AG04450 (cell line): ENCODE measurements at regions not wholly inside any gene's neighbourhood (a gene's known extent, or its start where the extent isn't known, plus 50 kb on each side); places are given as distances from the start of the nearest gene placed in this dataset.

Experiments used
- CTCF ChIA-PET: fragments of 300-600, 350-600 bp; formaldehyde crosslinking; extraction: SDS; loops from one replicate; lab custom pipeline; 2022; ENCODE audit warnings: antibody characterized with exemption, inconsistent platforms; lab: Charles Lee
- POLR2A ChIA-PET: fragments of 350-600 bp; formaldehyde crosslinking; extraction: SDS; loops from one replicate; lab custom pipeline; 2021; ENCODE audit warnings: antibody characterized with exemption, inconsistent platforms; lab: Yijun Ruan, JAX
- DNase-seq: peaks from one replicate; pipeline ENCODE4 v3.0.0-alpha.2; 2011; ENCODE audit warnings: low read depth, low spot score
- H3K27ac ChIP-seq: one replicate; pipeline ENCODE4 v1.5.1; 2012; ENCODE audit warnings: low read depth, low read length, control low read depth
- H3K27me3 ChIP-seq: one replicate; pipeline ENCODE4 v1.6.0; 2012; ENCODE audit warnings: low read length; ENCODE audit not compliant: control insufficient read depth, insufficient read depth
- H3K4me3 ChIP-seq: 2 replicates; pipeline ENCODE4 v1.5.1; 2011; ENCODE audit warnings: mild to moderate bottlenecking, low read depth, low read length, control low read depth
- H3K9me3 ChIP-seq: 2 replicates; pipeline ENCODE4 v1.5.1; 2012; ENCODE audit warnings: low read length; ENCODE audit not compliant: control insufficient read depth, insufficient read depth
- CTCF ChIP-seq: IDR thresholded peaks from 2 replicates; pipeline ENCODE4 v1.5.1; 2011; ENCODE audit warnings: low read depth, low read length, control low read depth, inconsistent platforms

- no peak overlapping the region for H3K27ac ChIP-seq
- no peak for DNase-seq
- peaks cover 8% of the 10 kb centered on the region for H3K9me3 ChIP-seq
- ChIA-PET POLR2A (no interaction called here), CTCF (no interaction called here)
- no peak for TF ChIP-seq CTCF
- H3K27me3 ChIP-seq = no peaks in the 10 kb centered on the region
- no peak overlapping the region for H3K4me3 ChIP-seq
Observed at GRCh38 chr2:4214444-4215205, 511.2 kb downstream of the DCDC2C start.

GRCh38 chr2:4217737-4218136 is 514.4 kb downstream of the DCDC2C start:
- TF ChIP-seq CTCF = no peak
- H3K4me3 ChIP-seq = no peak overlapping the region
- DNase-seq = no peak
- no peak overlapping the region for H3K27ac ChIP-seq
- CTCF ChIA-PET = no interaction called here
- peaks cover 15% of the 10 kb centered on the region for H3K9me3 ChIP-seq
- POLR2A ChIA-PET = no interaction called here
- no peaks in the 10 kb centered on the region for H3K27me3 ChIP-seq

- H3K27me3 ChIP-seq = no peaks in the 10 kb centered on the region
- H3K9me3 ChIP-seq = peaks cover 21% of the 10 kb centered on the region
- DNase-seq = no peak
- ChIA-PET POLR2A (no interaction called here), CTCF (no interaction called here)
- no peak for TF ChIP-seq CTCF
- no peak overlapping the region for H3K27ac ChIP-seq
- H3K4me3 ChIP-seq = no peak overlapping the region
Observed at GRCh38 chr2:4219101-4219500, 515.7 kb downstream of the DCDC2C start.

- no peak overlapping the region for H3K27ac ChIP-seq
- TF ChIP-seq CTCF = no peak
- ChIA-PET CTCF (no interaction called here), POLR2A (no interaction called here)
- H3K4me3 ChIP-seq = no peak overlapping the region
- DNase-seq = no peak
- no peaks in the 10 kb centered on the region for H3K27me3 ChIP-seq
- H3K9me3 ChIP-seq = peaks cover 21% of the 10 kb centered on the region
Observed at GRCh38 chr2:4219571-4219970, 516.2 kb downstream of the DCDC2C start.

- CTCF ChIA-PET = no interaction called here
- TF ChIP-seq CTCF = no peak
- H3K27me3 ChIP-seq = no peaks in the 10 kb centered on the region
- POLR2A ChIA-PET = no interaction called here
- DNase-seq = no peak
- no peak overlapping the region for H3K4me3 ChIP-seq
- H3K9me3 ChIP-seq = peaks cover 13% of the 10 kb centered on the region; the same call in 1 of the 2 replicates
- H3K27ac ChIP-seq = no peak overlapping the region
Observed at GRCh38 chr2:4221434-4221833, 518.1 kb downstream of the DCDC2C start.
